ENCODE measurements at regions not wholly inside any gene's neighbourhood (a gene's known extent, or its start where the extent isn't known, plus 50 kb on each side); places are given as distances from the start of the nearest gene placed in this dataset.

DNA sequence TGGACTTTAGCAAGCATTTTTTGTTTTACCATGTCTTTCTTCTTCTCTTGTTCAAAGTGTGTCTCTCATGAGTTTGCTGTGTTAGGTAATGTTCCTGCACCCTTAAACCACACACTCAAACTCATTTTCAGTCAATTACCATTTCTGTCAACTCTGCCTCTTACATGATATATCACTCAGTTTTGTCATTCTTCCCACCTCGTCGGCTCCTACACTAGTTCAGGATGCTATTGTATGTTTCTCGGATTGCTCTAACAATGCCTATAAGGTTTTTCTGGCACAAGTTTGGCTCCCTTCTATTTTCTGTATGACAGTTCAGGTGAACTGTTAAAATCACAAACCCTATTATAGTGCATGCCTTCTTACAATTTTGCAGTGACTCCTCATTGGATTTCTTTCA is 260.8 kb upstream of the NAV3 start:
- TF ChIP-seq POLR2AphosphoS5 (IDR thresholded peaks at IDR 0.05), result no peak
- TF ChIP-seq POLR2A (IDR thresholded peaks at IDR 0.05), result no peak
- no peak for TF ChIP-seq CTCF (IDR thresholded peaks at IDR 0.05)
- WGBS, result 72% methylated on average over 3 of the region's 3 CpGs
- H3K36me3 ChIP-seq, result no peaks in the 10 kb centered on the region
- no peaks in the 10 kb centered on the region for H3K27me3 ChIP-seq (replicated peaks; ENCODE audit: insufficient read depth)
- no peaks in the 10 kb centered on the region for H3K4me1 ChIP-seq (replicated peaks)
- no peak overlapping the region for H3K4me3 ChIP-seq
- DNase-seq (ENCODE audit: low spot score), result no peak
- no peaks in the 10 kb centered on the region for H3K9me3 ChIP-seq
- intact Hi-C loops (cut with DNase I), result no loop called here
- no peak overlapping the region for H3K27ac ChIP-seq

DNA sequence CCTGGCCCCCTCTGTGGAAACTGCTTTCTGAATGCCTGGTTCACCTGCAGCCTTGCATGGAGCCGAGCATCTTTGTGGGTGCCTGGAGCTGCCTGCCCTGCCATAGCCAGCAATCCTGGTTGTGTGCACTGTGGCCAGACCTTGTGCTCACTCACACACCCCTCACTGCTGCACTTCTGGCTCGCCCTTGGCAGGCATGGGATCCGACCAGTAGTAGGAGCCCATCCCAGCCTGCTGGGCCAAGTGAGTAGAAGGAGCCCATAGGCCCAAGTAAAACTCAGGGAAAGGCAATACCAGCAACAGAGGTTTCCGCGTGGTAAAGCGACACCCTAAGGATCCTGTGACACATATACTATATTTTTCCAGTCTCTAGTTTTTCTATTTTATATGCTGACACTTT is 270.0 kb upstream of the NAV3 start:
- Histone ChIP-seq H3K4me1 (replicated peaks) (no peaks in the 10 kb centered on the region), H3K36me3 (no peaks in the 10 kb centered on the region), H3K4me3 (no peak overlapping the region), H3K9me3 (no peaks in the 10 kb centered on the region), H3K27ac (no peak overlapping the region), H3K27me3 (replicated peaks; ENCODE audit: insufficient read depth) (no peaks in the 10 kb centered on the region)
- DNase-seq (ENCODE audit: low spot score), result no peak
- intact Hi-C loops (cut with DNase I), result no loop called here
- TF ChIP-seq POLR2AphosphoS5 (IDR thresholded peaks at IDR 0.05) (no peak), CTCF (IDR thresholded peaks at IDR 0.05) (no peak), POLR2A (IDR thresholded peaks at IDR 0.05) (no peak)
- 88% methylated on average over 6 of the region's 6 CpGs for WGBS

DNA sequence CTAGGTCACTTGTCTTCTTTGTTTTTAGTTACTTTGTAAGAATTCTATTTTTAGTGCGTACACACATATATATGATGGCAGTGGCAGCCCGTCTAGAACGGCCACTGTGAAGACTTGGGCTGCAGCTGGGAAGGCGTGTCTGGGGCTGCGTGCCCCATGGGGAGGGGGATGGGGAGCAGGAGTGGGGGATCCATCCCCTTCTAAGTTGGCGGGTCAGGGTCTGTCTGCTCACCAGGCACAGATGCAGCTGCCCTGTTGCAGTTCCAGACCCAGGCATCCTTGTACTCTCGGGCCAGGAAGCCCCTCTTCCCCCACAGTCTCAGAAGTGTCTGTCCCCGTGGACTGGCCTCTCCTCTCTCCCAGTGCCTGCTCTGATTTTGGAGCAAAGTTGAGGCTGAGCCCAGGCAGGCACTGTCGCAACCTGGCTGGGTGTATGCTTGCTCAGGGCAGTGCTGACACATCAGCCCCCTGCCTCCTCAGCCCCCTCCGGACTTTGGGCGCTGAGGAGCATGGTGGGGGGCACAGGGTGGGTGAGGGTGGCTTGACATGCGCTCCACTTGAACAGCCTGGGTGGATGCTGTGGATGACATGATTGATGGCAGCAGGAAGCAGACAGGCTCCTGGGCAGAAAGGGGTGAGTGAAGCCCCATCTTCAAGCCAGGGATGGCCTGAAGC is 271.2 kb upstream of the NAV3 start:
- Histone ChIP-seq H3K9me3 (no peaks in the 10 kb centered on the region), H3K27me3 (replicated peaks; ENCODE audit: insufficient read depth) (no peaks in the 10 kb centered on the region), H3K4me3 (no peak overlapping the region), H3K36me3 (no peaks in the 10 kb centered on the region), H3K27ac (no peak overlapping the region), H3K4me1 (replicated peaks) (no peaks in the 10 kb centered on the region)
- TF ChIP-seq CTCF (IDR thresholded peaks at IDR 0.05) (no peak), POLR2A (IDR thresholded peaks at IDR 0.05) (no peak), POLR2AphosphoS5 (IDR thresholded peaks at IDR 0.05) (no peak)
- no peak for DNase-seq (ENCODE audit: low spot score)
- intact Hi-C loops (cut with DNase I), result no loop called here
- 86% methylated on average over 12 of the region's 12 CpGs for WGBS

DNA sequence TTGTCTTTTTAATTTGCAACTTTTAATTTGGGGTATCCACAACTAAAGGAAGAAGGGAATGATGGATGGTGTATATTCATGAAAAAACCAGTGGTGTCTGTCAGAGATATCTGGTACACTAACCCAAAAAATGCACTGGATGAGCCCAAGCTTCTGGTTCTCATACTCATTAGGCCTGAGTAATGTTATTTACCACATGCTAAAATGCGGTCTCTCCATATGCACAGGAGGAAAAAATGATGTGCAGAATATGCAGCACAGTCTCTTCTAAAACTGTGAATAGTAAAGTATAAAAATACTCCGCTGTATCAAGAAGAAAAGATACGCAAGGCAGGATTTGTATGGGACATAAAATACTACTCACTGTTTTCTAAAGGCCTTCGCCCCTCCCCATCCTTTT is 275.6 kb upstream of the NAV3 start:
- intact Hi-C loops (cut with DNase I), result no loop called here
- no peak for DNase-seq (ENCODE audit: low spot score)
- Histone ChIP-seq H3K9me3 (no peaks in the 10 kb centered on the region), H3K27me3 (replicated peaks; ENCODE audit: insufficient read depth) (no peaks in the 10 kb centered on the region), H3K4me3 (no peak overlapping the region), H3K27ac (no peak overlapping the region), H3K4me1 (replicated peaks) (no peaks in the 10 kb centered on the region), H3K36me3 (no peaks in the 10 kb centered on the region)
- WGBS, result 69% methylated on average over 4 of the region's 4 CpGs
- TF ChIP-seq POLR2AphosphoS5 (IDR thresholded peaks at IDR 0.05) (no peak), CTCF (IDR thresholded peaks at IDR 0.05) (no peak), POLR2A (IDR thresholded peaks at IDR 0.05) (no peak)

DNA sequence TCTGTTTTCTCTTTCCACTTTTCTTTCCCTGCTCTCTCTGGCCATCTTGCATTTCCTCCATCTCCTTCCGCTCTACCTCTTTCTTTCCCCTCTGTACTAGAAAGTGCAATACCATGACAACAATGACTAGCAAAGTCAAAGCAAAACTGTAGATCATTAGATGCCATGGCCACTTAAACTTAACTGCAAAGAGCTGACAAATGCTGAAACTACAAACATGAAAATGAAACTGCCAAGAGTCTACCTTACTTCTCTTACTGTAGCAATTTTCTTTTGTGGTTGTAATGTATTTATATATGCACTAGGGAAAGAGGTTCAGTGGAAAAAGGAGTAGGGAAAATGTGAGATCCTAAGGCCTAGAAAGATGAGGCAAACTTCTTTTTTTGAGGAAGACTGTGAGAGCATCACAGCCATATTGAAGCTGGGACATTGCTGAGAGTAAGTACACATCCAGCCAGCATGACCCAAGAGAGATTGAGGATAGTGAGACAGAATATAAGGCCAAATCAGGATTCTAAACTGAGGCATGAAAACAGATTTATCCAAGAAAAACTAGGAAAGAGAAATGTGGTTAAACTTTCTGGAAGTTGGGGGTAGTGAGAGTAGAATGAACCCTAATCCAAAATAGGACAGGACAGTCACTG is 276.6 kb upstream of the NAV3 start:
- intact Hi-C loops (cut with DNase I), result no loop called here
- DNase-seq (ENCODE audit: low spot score), result no peak
- no peaks in the 10 kb centered on the region for H3K4me1 ChIP-seq (replicated peaks)
- TF ChIP-seq CTCF (IDR thresholded peaks at IDR 0.05) (no peak), POLR2A (IDR thresholded peaks at IDR 0.05) (no peak), POLR2AphosphoS5 (IDR thresholded peaks at IDR 0.05) (no peak)
- H3K4me3 ChIP-seq, result no peak overlapping the region
- H3K27ac ChIP-seq, result no peak overlapping the region
- no peaks in the 10 kb centered on the region for H3K36me3 ChIP-seq
- no peaks in the 10 kb centered on the region for H3K9me3 ChIP-seq
- no peaks in the 10 kb centered on the region for H3K27me3 ChIP-seq (replicated peaks; ENCODE audit: insufficient read depth)
- WGBS, result 88% methylated on average over 1 of the region's 1 CpG
